MM.1S (cell line): ENCODE measurements at regions not wholly inside any gene's neighbourhood (a gene's known extent, or its start where the extent isn't known, plus 50 kb on each side); places are given as distances from the start of the nearest gene placed in this dataset.

Experiments used
- DNase-seq: peaks from one replicate; pipeline ENCODE4 v3.0.0-alpha.2; 2015
- H2AFZ ChIP-seq: fragments of 300-600 bp; sonication (generic); 2 replicates; pipeline ENCODE4 v1.6.0; 2016; ENCODE audit warnings: antibody characterized with exemption, low read length
- H3F3A ChIP-seq: fragments of 300-600 bp; sonication (generic); 2 replicates; pipeline ENCODE4 v1.6.1; 2016; ENCODE audit warnings: mild to moderate bottlenecking, antibody characterized with exemption, low read length, moderate library complexity, mixed read lengths; ENCODE audit not compliant: insufficient read depth
- H3K27ac ChIP-seq: fragments of 300-600 bp; sonication (generic); 2 replicates; pipeline ENCODE4 v1.5.1; 2016; ENCODE audit warnings: mild to moderate bottlenecking, low read length
- H3K27me3 ChIP-seq: fragments of 300-600 bp; sonication (generic); replicated peaks from 2 replicates; pipeline ENCODE4 v1.6.0; 2016; ENCODE audit warnings: low read length; ENCODE audit not compliant: insufficient read depth
- H3K36me3 ChIP-seq: fragments of 300-600 bp; sonication (generic); replicated peaks from 2 replicates; pipeline ENCODE4 v1.6.1; 2016; ENCODE audit warnings: mild to moderate bottlenecking, low read length, mixed read lengths; ENCODE audit not compliant: insufficient read depth
- H3K4me1 ChIP-seq: fragments of 300-600 bp; sonication (generic); 2 replicates; pipeline ENCODE4 v1.6.1; 2016; ENCODE audit warnings: low read length, mixed read lengths
- H3K4me2 ChIP-seq: fragments of 300-600 bp; sonication (generic); 2 replicates; pipeline ENCODE4 v1.6.0; 2016; ENCODE audit warnings: low read depth, low read length
- H3K4me3 ChIP-seq: fragments of 300-600 bp; sonication (generic); 2 replicates; pipeline ENCODE4 v1.5.1; 2016; ENCODE audit warnings: low read length, mixed read lengths
- H3K79me2 ChIP-seq: fragments of 300-600 bp; sonication (generic); 2 replicates; pipeline ENCODE4 v1.6.1; 2016; ENCODE audit warnings: mixed run types, low read length, mixed read lengths
- H3K9ac ChIP-seq: fragments of 300-600 bp; sonication (generic); 2 replicates; pipeline ENCODE4 v1.6.1; 2016; ENCODE audit warnings: low read length, mixed read lengths
- H3K9me2 ChIP-seq: fragments of 300-600 bp; sonication (generic); replicated peaks from 2 replicates; pipeline ENCODE4 v1.6.1; 2016; ENCODE audit warnings: mild to moderate bottlenecking, low read length, mixed read lengths; ENCODE audit not compliant: insufficient read depth
- H3K9me3 ChIP-seq: fragments of 300-600 bp; sonication (generic); replicated peaks from 2 replicates; pipeline ENCODE4 v1.6.1; 2016; ENCODE audit warnings: mild to moderate bottlenecking, low read length, mixed read lengths; ENCODE audit not compliant: insufficient read depth
- H4K20me1 ChIP-seq: fragments of 300-600 bp; sonication (generic); 2 replicates; pipeline ENCODE4 v1.6.1; 2016; ENCODE audit warnings: mild to moderate bottlenecking, low read length, moderate library complexity, mixed read lengths; ENCODE audit not compliant: insufficient read depth
- CTCF ChIP-seq: fragments of 300-600 bp; sonication (generic); IDR thresholded peaks from 2 replicates; pipeline ENCODE4 v1.5.1; 2016; ENCODE audit warnings: antibody characterized with exemption, low read length, mixed read lengths
- EZH2 ChIP-seq: fragments of 300-600 bp; sonication (generic); optimal IDR thresholded peaks from 2 replicates; pipeline ENCODE3; 2017; ENCODE audit warnings: low read depth, mild to moderate bottlenecking, antibody characterized with exemption, low read length, mixed read lengths
- EZH2phosphoT487 ChIP-seq: fragments of 300-600 bp; sonication (generic); IDR thresholded peaks from 2 replicates; pipeline ENCODE4 v1.6.1; 2018; ENCODE audit warnings: antibody characterized with exemption, low read length

- TF ChIP-seq EZH2phosphoT487 (no peak), CTCF (no peak), EZH2 (no peak)
- no peaks in the 10 kb centered on the region for H3F3A ChIP-seq
- no peaks in the 10 kb centered on the region for H3K9me2 ChIP-seq
These were observed 351.7 kb downstream of the TCERG1L start for GRCh38 chr10:130959752-130960195.

GRCh38 chr10:130960531-130960930 lies 351.0 kb downstream of the TCERG1L start:
- H4K20me1 ChIP-seq = no peaks in the 10 kb centered on the region
- H3K4me2 ChIP-seq = no peak overlapping the region
- no peaks in the 10 kb centered on the region for H3K4me1 ChIP-seq
- no peaks in the 10 kb centered on the region for H3K79me2 ChIP-seq
- no peak overlapping the region for H2AFZ ChIP-seq
- no peaks in the 10 kb centered on the region for H3K27me3 ChIP-seq
- no peak overlapping the region for H3K27ac ChIP-seq
- H3F3A ChIP-seq = no peaks in the 10 kb centered on the region
- no peak overlapping the region for H3K9ac ChIP-seq
- no peak for TF ChIP-seq EZH2phosphoT487
- no peak for TF ChIP-seq EZH2
- TF ChIP-seq CTCF = no peak
- no peaks in the 10 kb centered on the region for H3K9me2 ChIP-seq
- no peaks in the 10 kb centered on the region for H3K9me3 ChIP-seq
- no peak overlapping the region for H3K4me3 ChIP-seq
- no peak for DNase-seq
- no peaks in the 10 kb centered on the region for H3K36me3 ChIP-seq

More at GRCh38 chr10:130959752-130960195, 351.7 kb downstream of the TCERG1L start:
- Histone ChIP-seq H3K4me3 (no peak overlapping the region), H3K4me1 (no peaks in the 10 kb centered on the region), H3K79me2 (no peaks in the 10 kb centered on the region), H3K27me3 (no peaks in the 10 kb centered on the region), H3K27ac (no peak overlapping the region), H3K36me3 (no peaks in the 10 kb centered on the region), H3K9me3 (no peaks in the 10 kb centered on the region), H3K9ac (no peak overlapping the region), H2AFZ (no peak overlapping the region), H4K20me1 (no peaks in the 10 kb centered on the region), H3K4me2 (no peak overlapping the region)
- no peak for DNase-seq

- Histone ChIP-seq H3K9me2 (no peaks in the 10 kb centered on the region), H3K4me1 (no peaks in the 10 kb centered on the region), H3F3A (no peaks in the 10 kb centered on the region), H3K4me3 (no peak overlapping the region), H3K36me3 (no peaks in the 10 kb centered on the region), H3K79me2 (no peaks in the 10 kb centered on the region), H3K9me3 (no peaks in the 10 kb centered on the region), H4K20me1 (no peaks in the 10 kb centered on the region), H2AFZ (no peak overlapping the region), H3K4me2 (no peak overlapping the region), H3K27me3 (no peaks in the 10 kb centered on the region; the same call in 1 of the 2 replicates), H3K9ac (no peak overlapping the region), H3K27ac (no peak overlapping the region)
- no peak for DNase-seq
- no peak for TF ChIP-seq EZH2
- no peak for TF ChIP-seq EZH2phosphoT487
- TF ChIP-seq CTCF = no peak
These were observed 349.8 kb downstream of the TCERG1L start for GRCh38 chr10:130961506-130962239.
